ENCODE measurements at regions not wholly inside any gene's neighbourhood (a gene's known extent, or its start where the extent isn't known, plus 50 kb on each side); places are given as distances from the start of the nearest gene placed in this dataset.

GRCh38 chr19:30128211-30128610, 186.2 kb downstream of the URI1 start:
- TF ChIP-seq, protein P1, sequence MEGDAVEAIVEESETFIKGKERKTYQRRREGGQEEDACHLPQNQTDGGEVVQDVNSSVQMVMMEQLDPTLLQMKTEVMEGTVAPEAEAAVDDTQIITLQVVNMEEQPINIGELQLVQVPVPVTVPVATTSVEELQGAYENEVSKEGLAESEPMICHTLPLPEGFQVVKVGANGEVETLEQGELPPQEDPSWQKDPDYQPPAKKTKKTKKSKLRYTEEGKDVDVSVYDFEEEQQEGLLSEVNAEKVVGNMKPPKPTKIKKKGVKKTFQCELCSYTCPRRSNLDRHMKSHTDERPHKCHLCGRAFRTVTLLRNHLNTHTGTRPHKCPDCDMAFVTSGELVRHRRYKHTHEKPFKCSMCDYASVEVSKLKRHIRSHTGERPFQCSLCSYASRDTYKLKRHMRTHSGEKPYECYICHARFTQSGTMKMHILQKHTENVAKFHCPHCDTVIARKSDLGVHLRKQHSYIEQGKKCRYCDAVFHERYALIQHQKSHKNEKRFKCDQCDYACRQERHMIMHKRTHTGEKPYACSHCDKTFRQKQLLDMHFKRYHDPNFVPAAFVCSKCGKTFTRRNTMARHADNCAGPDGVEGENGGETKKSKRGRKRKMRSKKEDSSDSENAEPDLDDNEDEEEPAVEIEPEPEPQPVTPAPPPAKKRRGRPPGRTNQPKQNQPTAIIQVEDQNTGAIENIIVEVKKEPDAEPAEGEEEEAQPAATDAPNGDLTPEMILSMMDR (IDR thresholded peaks at IDR 0.05; ENCODE audit: borderline replicate concordance, control extremely low read depth, extremely low read depth, insufficient read depth, missing control alignments), result no peak
- no peak for DNase-seq (ENCODE audit: low spot score)
- in situ Hi-C loops (cut with MboI; ENCODE audit: low sequenced_read_pairs, unreplicated experiment), result no loop called here

GRCh38 chr19:30130356-30131122, 188.5 kb downstream of the URI1 start:
- in situ Hi-C loops (cut with MboI; ENCODE audit: low sequenced_read_pairs, unreplicated experiment), result no loop called here
- TF ChIP-seq, protein P1 (IDR thresholded peaks at IDR 0.05; ENCODE audit: borderline replicate concordance, control extremely low read depth, extremely low read depth, insufficient read depth, missing control alignments), result no peak
- DNase-seq (ENCODE audit: low spot score), result no peak

DNA sequence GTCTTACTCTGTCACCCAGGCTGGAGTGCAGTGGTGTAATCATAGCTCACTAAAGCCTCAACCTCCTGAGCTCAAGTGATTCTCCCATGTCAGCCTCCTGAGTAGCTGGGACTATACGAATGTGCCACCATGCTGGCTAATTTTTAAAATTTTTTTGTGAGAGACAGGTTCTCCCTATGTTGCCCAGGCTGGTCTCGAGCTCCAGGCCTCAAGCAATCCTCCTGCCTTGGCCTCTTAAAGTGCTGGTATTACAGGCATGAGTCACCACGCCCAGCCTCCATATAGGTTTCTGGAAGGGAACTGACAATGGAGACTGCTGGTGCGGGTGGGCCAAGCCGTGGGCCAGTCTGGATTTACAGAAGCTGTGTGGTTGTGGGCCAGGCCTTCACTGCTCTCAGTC, 189.2 kb downstream of the URI1 start:
- in situ Hi-C loops (cut with MboI; ENCODE audit: low sequenced_read_pairs, unreplicated experiment), result no loop called here
- no peak for DNase-seq (ENCODE audit: low spot score)
- TF ChIP-seq, protein P1 (IDR thresholded peaks at IDR 0.05; ENCODE audit: borderline replicate concordance, control extremely low read depth, extremely low read depth, insufficient read depth, missing control alignments), result no peak

DNA sequence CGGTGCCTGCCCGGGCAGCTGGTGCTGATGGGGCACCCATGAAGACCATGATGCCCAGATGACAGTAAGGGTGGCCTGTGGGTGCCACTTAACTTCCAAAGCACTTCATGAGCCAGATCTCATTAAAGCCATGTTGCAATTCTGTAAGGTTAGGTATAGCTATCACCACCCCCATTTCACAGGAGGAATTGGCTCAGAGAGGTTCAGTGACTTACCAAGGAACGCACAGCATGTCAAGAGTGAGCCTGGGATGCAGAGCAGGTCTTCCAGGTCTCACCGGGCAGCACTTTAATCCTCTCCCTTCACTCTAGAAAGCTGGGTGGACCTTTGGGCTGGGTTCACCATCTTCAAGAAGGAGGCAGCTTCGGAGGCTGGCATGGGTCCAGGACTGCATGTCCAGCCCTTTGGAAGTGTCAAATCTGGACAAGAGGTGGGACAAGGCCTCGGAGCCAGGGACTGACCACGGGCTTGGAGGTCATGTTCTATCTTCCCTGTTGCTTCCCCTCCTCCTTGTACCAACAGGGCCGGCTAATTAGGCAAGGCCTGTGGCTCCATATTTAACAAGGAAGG, 189.8 kb downstream of the URI1 start:
- TF ChIP-seq, protein P1 (IDR thresholded peaks at IDR 0.05; ENCODE audit: borderline replicate concordance, control extremely low read depth, extremely low read depth, insufficient read depth, missing control alignments), result no peak
- no peak for DNase-seq (ENCODE audit: low spot score)
- in situ Hi-C loops (cut with MboI; ENCODE audit: low sequenced_read_pairs, unreplicated experiment), result no loop called here

- in situ Hi-C loops (cut with MboI; ENCODE audit: low sequenced_read_pairs, unreplicated experiment), result no loop called here
- TF ChIP-seq, protein P1 (IDR thresholded peaks at IDR 0.05; ENCODE audit: borderline replicate concordance, control extremely low read depth, extremely low read depth, insufficient read depth, missing control alignments), result no peak
- no peak for DNase-seq (ENCODE audit: low spot score)
Measured at GRCh38 chr19:30132343-30133075, 190.5 kb downstream of the URI1 start.

DNA sequence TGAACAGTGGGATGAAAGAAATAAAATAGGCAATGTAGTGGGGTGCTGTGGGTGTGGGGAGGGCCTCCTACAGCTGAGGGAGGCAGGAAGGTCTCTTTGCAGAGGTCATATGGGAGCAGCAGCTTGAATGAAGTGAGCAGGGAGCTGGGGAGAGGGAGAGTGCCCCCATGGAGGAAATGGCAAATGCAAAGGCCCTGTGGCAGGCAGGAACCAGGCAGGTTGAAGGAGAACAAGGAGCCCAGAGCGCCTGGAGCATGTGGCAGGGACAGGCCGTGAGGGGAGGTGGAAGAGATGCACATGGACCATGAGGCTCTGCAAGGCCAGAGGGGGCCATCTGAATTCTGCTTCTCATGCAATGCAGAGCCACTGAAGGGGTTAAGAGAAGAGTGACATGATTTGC, 191.8 kb downstream of the URI1 start:
- TF ChIP-seq, protein P1 (IDR thresholded peaks at IDR 0.05; ENCODE audit: borderline replicate concordance, control extremely low read depth, extremely low read depth, insufficient read depth, missing control alignments), result no peak
- in situ Hi-C loops (cut with MboI; ENCODE audit: low sequenced_read_pairs, unreplicated experiment), result no loop called here
- no peak for DNase-seq (ENCODE audit: low spot score)
